Esophagus squamous epithelium (tissue), 4 donors: ENCODE measurements at regions not wholly inside any gene's neighbourhood (a gene's known extent, or its start where the extent isn't known, plus 50 kb on each side); places are given as distances from the start of the nearest gene placed in this dataset.

Experiments used
- CTCF ChIP-seq, 6 experiments: fragments of 450-650 bp in 4 of 6; fragments of 200-600 bp in 2 of 6; sonication (generic) in 2 of 6; IDR thresholded peaks; one replicate each; pipeline ENCODE4 v1.5.1; 2016 to 2019; ENCODE audit warnings: antibody characterized with exemption in 6 of 6, mild to moderate bottlenecking in 4 of 6, moderate library complexity in 4 of 6
- POLR2A ChIP-seq, 4 donors: fragments of 450-650 bp; IDR thresholded peaks; one replicate each; pipeline ENCODE4 v1.6.1; 2017; ENCODE audit warnings: antibody characterized with exemption in 4 of 4, mild to moderate bottlenecking in 4 of 4, moderate library complexity in 3 of 4

- TF ChIP-seq CTCF (IDR thresholded peaks at IDR 0.05) (no peak), POLR2A (IDR thresholded peaks at IDR 0.05) (no peak)
These were observed 119.8 kb upstream of the PPP1R26 start for GRCh38 chr9:135359764-135360163.
